Vagina (tissue), 2 donors: ENCODE measurements at regions not wholly inside any gene's neighbourhood (a gene's known extent, or its start where the extent isn't known, plus 50 kb on each side); places are given as distances from the start of the nearest gene placed in this dataset.

Experiments
- CTCF ChIP-seq, 3 experiments: fragments of 450-650 bp in 2 of 3; fragments of 200-600 bp in 1 of 3; sonication (generic) in 1 of 3; IDR thresholded peaks; one replicate each; pipeline ENCODE4 v1.5.1; 2017 to 2019; ENCODE audit warnings: antibody characterized with exemption in 3 of 3, mild to moderate bottlenecking in 2 of 3, moderate library complexity in 2 of 3
- POLR2A ChIP-seq, 2 donors: fragments of 450-650 bp; IDR thresholded peaks; one replicate each; pipeline ENCODE4 v1.6.1; 2017; ENCODE audit warnings: antibody characterized with exemption in 2 of 2, mild to moderate bottlenecking in 2 of 2, moderate library complexity in 2 of 2

GRCh38 chr4:31923634-31924033, 1203.5 kb downstream of the PCDH7 start:
- TF ChIP-seq POLR2A (IDR thresholded peaks at IDR 0.05) (no peak), CTCF (IDR thresholded peaks at IDR 0.05) (no peak)
